GM23338 (cell line): ENCODE measurements at regions not wholly inside any gene's neighbourhood (a gene's known extent, or its start where the extent isn't known, plus 50 kb on each side); places are given as distances from the start of the nearest gene placed in this dataset.

Source experiments
- TF ChIP-seq, protein P1 (sequence below), 2 experiments: fragments of 200-600 bp in 1 of 2; sonication (generic) in 1 of 2; conservative IDR thresholded peaks; 2 replicates each; pipeline versions ENCODE4 v1.5.1 to v1.6.1; 2016 to 2017; ENCODE audit warnings: antibody characterized with exemption in 2 of 2, low read depth in 2 of 2, mild to moderate bottlenecking in 2 of 2, moderate library complexity in 1 of 2
- TF ChIP-seq, protein P2 (sequence below): IDR thresholded peaks from one replicate; pipeline ENCODE4 v1.6.1; 2018; ENCODE audit warnings: antibody characterized with exemption; ENCODE audit not compliant: unreplicated experiment

DNA sequence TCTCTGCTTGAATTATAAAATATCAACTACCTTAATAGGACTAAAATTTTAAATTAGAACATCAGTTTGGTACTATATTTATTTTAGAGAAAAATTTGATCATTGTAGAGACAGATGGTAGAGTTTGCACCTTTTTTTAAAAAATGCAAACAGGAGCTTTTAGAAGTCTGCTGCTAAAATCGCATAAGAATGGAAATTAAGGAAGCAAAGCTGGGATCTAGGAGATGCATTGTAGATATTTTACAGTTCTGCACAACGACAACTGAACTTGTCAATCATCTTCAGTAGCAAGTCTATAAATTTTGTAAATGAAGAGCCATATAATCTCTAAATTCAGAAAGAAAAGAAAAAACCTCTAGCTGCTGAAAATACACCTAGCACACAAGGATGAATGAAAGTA lies 185.6 kb upstream of the KCNK2 start:
- TF ChIP-seq, protein P1, sequence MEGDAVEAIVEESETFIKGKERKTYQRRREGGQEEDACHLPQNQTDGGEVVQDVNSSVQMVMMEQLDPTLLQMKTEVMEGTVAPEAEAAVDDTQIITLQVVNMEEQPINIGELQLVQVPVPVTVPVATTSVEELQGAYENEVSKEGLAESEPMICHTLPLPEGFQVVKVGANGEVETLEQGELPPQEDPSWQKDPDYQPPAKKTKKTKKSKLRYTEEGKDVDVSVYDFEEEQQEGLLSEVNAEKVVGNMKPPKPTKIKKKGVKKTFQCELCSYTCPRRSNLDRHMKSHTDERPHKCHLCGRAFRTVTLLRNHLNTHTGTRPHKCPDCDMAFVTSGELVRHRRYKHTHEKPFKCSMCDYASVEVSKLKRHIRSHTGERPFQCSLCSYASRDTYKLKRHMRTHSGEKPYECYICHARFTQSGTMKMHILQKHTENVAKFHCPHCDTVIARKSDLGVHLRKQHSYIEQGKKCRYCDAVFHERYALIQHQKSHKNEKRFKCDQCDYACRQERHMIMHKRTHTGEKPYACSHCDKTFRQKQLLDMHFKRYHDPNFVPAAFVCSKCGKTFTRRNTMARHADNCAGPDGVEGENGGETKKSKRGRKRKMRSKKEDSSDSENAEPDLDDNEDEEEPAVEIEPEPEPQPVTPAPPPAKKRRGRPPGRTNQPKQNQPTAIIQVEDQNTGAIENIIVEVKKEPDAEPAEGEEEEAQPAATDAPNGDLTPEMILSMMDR (conservative IDR thresholded peaks at IDR 0.05; ENCODE audit: low read depth in 2 of 2), result no peak
- TF ChIP-seq, protein P2, sequence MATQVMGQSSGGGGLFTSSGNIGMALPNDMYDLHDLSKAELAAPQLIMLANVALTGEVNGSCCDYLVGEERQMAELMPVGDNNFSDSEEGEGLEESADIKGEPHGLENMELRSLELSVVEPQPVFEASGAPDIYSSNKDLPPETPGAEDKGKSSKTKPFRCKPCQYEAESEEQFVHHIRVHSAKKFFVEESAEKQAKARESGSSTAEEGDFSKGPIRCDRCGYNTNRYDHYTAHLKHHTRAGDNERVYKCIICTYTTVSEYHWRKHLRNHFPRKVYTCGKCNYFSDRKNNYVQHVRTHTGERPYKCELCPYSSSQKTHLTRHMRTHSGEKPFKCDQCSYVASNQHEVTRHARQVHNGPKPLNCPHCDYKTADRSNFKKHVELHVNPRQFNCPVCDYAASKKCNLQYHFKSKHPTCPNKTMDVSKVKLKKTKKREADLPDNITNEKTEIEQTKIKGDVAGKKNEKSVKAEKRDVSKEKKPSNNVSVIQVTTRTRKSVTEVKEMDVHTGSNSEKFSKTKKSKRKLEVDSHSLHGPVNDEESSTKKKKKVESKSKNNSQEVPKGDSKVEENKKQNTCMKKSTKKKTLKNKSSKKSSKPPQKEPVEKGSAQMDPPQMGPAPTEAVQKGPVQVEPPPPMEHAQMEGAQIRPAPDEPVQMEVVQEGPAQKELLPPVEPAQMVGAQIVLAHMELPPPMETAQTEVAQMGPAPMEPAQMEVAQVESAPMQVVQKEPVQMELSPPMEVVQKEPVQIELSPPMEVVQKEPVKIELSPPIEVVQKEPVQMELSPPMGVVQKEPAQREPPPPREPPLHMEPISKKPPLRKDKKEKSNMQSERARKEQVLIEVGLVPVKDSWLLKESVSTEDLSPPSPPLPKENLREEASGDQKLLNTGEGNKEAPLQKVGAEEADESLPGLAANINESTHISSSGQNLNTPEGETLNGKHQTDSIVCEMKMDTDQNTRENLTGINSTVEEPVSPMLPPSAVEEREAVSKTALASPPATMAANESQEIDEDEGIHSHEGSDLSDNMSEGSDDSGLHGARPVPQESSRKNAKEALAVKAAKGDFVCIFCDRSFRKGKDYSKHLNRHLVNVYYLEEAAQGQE, result no peak
